Jurkat, Clone E6-1 (cell line): ENCODE measurements at regions not wholly inside any gene's neighbourhood (a gene's known extent, or its start where the extent isn't known, plus 50 kb on each side); places are given as distances from the start of the nearest gene placed in this dataset.

Experiments
- DNase-seq: peaks from one replicate; pipeline ENCODE4 v3.0.0-alpha.2; 2011; ENCODE audit warnings: low read depth, low spot score
- H3K4me3 ChIP-seq: 2 replicates; pipeline ENCODE4 v1.5.1; 2011; ENCODE audit warnings: mild to moderate bottlenecking, low read length, control low read depth, moderate library complexity

- no peak overlapping the region for H3K4me3 ChIP-seq
- no peak for DNase-seq
These were observed 139.6 kb downstream of the FAT3 start for GRCh38 chr11:92364177-92364576.

GRCh38 chr11:92376146-92376599 is 151.6 kb downstream of the FAT3 start:
- DNase-seq: no peak
- H3K4me3 ChIP-seq: no peak overlapping the region

- DNase-seq: no peak
- H3K4me3 ChIP-seq: no peak overlapping the region
These were observed 152.1 kb downstream of the FAT3 start for GRCh38 chr11:92376680-92377079.

GRCh38 chr11:92380882-92381281 is 156.3 kb downstream of the FAT3 start:
- no peak overlapping the region for H3K4me3 ChIP-seq
- DNase-seq: no peak

- no peak overlapping the region for H3K4me3 ChIP-seq
- no peak for DNase-seq
These were observed 157.7 kb downstream of the FAT3 start for GRCh38 chr11:92382311-92382710.

GRCh38 chr11:92383430-92383829 is 158.8 kb downstream of the FAT3 start:
- DNase-seq: no peak
- H3K4me3 ChIP-seq: no peak overlapping the region

- no peak overlapping the region for H3K4me3 ChIP-seq
- DNase-seq: no peak
These were observed 159.7 kb downstream of the FAT3 start for GRCh38 chr11:92384358-92384757.

- no peak overlapping the region for H3K4me3 ChIP-seq
- no peak for DNase-seq
These were observed 160.2 kb downstream of the FAT3 start for GRCh38 chr11:92384802-92385201.

GRCh38 chr11:92386577-92386976 is 162.0 kb downstream of the FAT3 start:
- H3K4me3 ChIP-seq: no peak overlapping the region
- DNase-seq: no peak

GRCh38 chr11:92387859-92388258 is 163.2 kb downstream of the FAT3 start:
- DNase-seq: no peak
- H3K4me3 ChIP-seq: no peak overlapping the region

GRCh38 chr11:92388380-92388779 is 163.8 kb downstream of the FAT3 start:
- H3K4me3 ChIP-seq: no peak overlapping the region
- no peak for DNase-seq

- DNase-seq: no peak
- H3K4me3 ChIP-seq: no peak overlapping the region
These were observed 166.2 kb downstream of the FAT3 start for GRCh38 chr11:92390783-92391182.

GRCh38 chr11:92391364-92391763 is 166.7 kb downstream of the FAT3 start:
- no peak for DNase-seq
- no peak overlapping the region for H3K4me3 ChIP-seq

GRCh38 chr11:92391808-92392207 is 167.2 kb downstream of the FAT3 start:
- DNase-seq: no peak
- no peak overlapping the region for H3K4me3 ChIP-seq

- no peak for DNase-seq
- no peak overlapping the region for H3K4me3 ChIP-seq
These were observed 168.6 kb downstream of the FAT3 start for GRCh38 chr11:92393218-92393617.

GRCh38 chr11:92396133-92396532 is 171.5 kb downstream of the FAT3 start:
- no peak overlapping the region for H3K4me3 ChIP-seq
- DNase-seq: no peak

GRCh38 chr11:92397221-92397755 is 172.7 kb downstream of the FAT3 start:
- H3K4me3 ChIP-seq: no peak overlapping the region
- DNase-seq: no peak

GRCh38 chr11:92399705-92400104 is 175.1 kb downstream of the FAT3 start:
- H3K4me3 ChIP-seq: no peak overlapping the region
- DNase-seq: peak; percentile 1

GRCh38 chr11:92401520-92401919 is 176.9 kb downstream of the FAT3 start:
- no peak overlapping the region for H3K4me3 ChIP-seq

GRCh38 chr11:92406472-92406871 is 181.9 kb downstream of the FAT3 start:
- no peak overlapping the region for H3K4me3 ChIP-seq
- DNase-seq: no peak

More at GRCh38 chr11:92401520-92401919, 176.9 kb downstream of the FAT3 start:
- no peak for DNase-seq

- H3K4me3 ChIP-seq: no peak overlapping the region
- no peak for DNase-seq
These were observed 184.7 kb downstream of the FAT3 start for GRCh38 chr11:92409355-92409754.

GRCh38 chr11:92409956-92410355 is 185.3 kb downstream of the FAT3 start:
- H3K4me3 ChIP-seq: no peak overlapping the region
- DNase-seq: no peak
